SU-DHL-6 (cell line): ENCODE measurements at regions not wholly inside any gene's neighbourhood (a gene's known extent, or its start where the extent isn't known, plus 50 kb on each side); places are given as distances from the start of the nearest gene placed in this dataset.

Experiments used
- H2AFZ ChIP-seq: fragments of 200-600 bp; sonication (generic); 2 replicates; pipeline ENCODE4 v1.6.1; 2014; ENCODE audit warnings: low read depth, mild to moderate bottlenecking, moderate library complexity, mixed read lengths, antibody characterized with exemption, low read length; ENCODE audit not compliant: severe bottlenecking
- H3F3A ChIP-seq: fragments of 200-600 bp; shearing (Covaris generic); 2 replicates; pipeline ENCODE4 v1.6.0; 2016; ENCODE audit warnings: antibody characterized with exemption, mild to moderate bottlenecking; ENCODE audit not compliant: insufficient read depth
- H3K27ac ChIP-seq: fragments of 200-600 bp; sonication (generic); 2 replicates; pipeline ENCODE4 v1.5.1; 2016; ENCODE audit warnings: low read depth, mild to moderate bottlenecking, low read length, moderate library complexity, mixed read lengths
- H3K27me3 ChIP-seq: fragments of 200-600 bp; sonication (generic), shearing (Covaris generic); 2 replicates; pipeline ENCODE4 v1.6.0; 2014; ENCODE audit warnings: mild to moderate bottlenecking, low read length
- H3K36me3 ChIP-seq: fragments of 200-600 bp; sonication (generic); 2 replicates; pipeline ENCODE4 v1.6.1; 2014; ENCODE audit warnings: mild to moderate bottlenecking, low read length, mixed read lengths
- H3K4me2 ChIP-seq: fragments of 300-600, 200-600 bp; shearing (Covaris generic), sonication (generic); 2 replicates; pipeline ENCODE4 v1.6.0; 2014; ENCODE audit warnings: low read length, low read depth, mild to moderate bottlenecking; ENCODE audit not compliant: poor library complexity, severe bottlenecking
- H3K4me3 ChIP-seq: fragments of 200-600 bp; sonication (generic); 2 replicates; pipeline ENCODE4 v1.5.1; 2014; ENCODE audit warnings: antibody characterized with exemption, low read length, mild to moderate bottlenecking, mixed read lengths; ENCODE audit not compliant: insufficient read depth, poor library complexity, severe bottlenecking
- H3K79me2 ChIP-seq: fragments of 200-600 bp; sonication (generic); 2 replicates; pipeline ENCODE4 v1.6.1; 2014; ENCODE audit warnings: mild to moderate bottlenecking, low read length, moderate library complexity; ENCODE audit not compliant: insufficient read depth
- H3K9ac ChIP-seq: fragments of 200-600 bp; sonication (generic); 2 replicates; pipeline ENCODE4 v1.7.0; 2014; ENCODE audit warnings: mild to moderate bottlenecking, low read length
- H3K9me2 ChIP-seq: fragments of 200-600 bp; sonication (generic); replicated peaks from 2 replicates; pipeline ENCODE4 v1.6.1; 2014; ENCODE audit warnings: low read length; ENCODE audit not compliant: insufficient read depth
- H3K9me3 ChIP-seq: fragments of 200-600 bp; sonication (generic); 2 replicates; pipeline ENCODE4 v1.6.1; 2014; ENCODE audit warnings: low read length, mixed read lengths; ENCODE audit not compliant: insufficient read depth
- H4K20me1 ChIP-seq: fragments of 200-600 bp; sonication (generic); 2 replicates; pipeline ENCODE4 v1.6.1; 2014; ENCODE audit warnings: low read depth, mild to moderate bottlenecking, antibody characterized with exemption, low read length, moderate library complexity, mixed read lengths
- EZH2phosphoT487 ChIP-seq: fragments of 200-600 bp; sonication (generic), shearing (Covaris generic); conservative IDR thresholded peaks from 2 replicates; pipeline ENCODE4 v1.6.1; 2018; ENCODE audit warnings: mild to moderate bottlenecking, antibody characterized with exemption, low read length, moderate library complexity, mixed read lengths
- TF ChIP-seq, protein P1 (sequence below): fragments of 200-600 bp; sonication (generic); IDR thresholded peaks from one replicate; pipeline ENCODE4 v1.5.1; 2017; ENCODE audit warnings: antibody characterized with exemption, mild to moderate bottlenecking, low read length, moderate library complexity; ENCODE audit not compliant: insufficient read depth, poor library complexity, severe bottlenecking

DNA sequence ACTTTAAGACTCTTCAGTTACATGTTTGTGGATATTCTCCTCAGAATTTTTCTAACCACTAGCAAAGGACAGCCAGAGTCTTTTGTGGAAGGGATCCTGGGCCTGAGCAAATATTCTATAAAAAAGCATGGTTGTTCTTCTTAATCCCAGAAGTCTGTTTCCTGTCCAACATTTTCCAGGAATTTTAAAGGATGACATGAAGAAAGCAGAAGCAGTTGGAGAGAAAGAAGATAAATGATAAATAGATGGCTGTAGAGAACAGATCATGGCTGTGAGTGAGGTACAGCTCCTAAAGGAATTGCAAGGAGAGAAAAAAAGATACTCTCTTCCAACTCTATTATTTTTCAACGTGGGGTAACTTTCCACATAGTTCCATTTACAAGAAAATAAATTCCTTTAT, 91.8 kb upstream of the STEAP4 start:
- no peaks in the 10 kb centered on the region for H3K79me2 ChIP-seq
- no peak overlapping the region for H2AFZ ChIP-seq
- H4K20me1 ChIP-seq, result no peaks in the 10 kb centered on the region
- H3K4me3 ChIP-seq, result no peak overlapping the region
- no peak overlapping the region for H3K9ac ChIP-seq
- no peaks in the 10 kb centered on the region for H3K9me3 ChIP-seq
- H3K27me3 ChIP-seq, result no peaks in the 10 kb centered on the region
- no peaks in the 10 kb centered on the region for H3F3A ChIP-seq
- H3K27ac ChIP-seq, result no peak overlapping the region
- H3K9me2 ChIP-seq, result no peaks in the 10 kb centered on the region
- TF ChIP-seq, protein P1, sequence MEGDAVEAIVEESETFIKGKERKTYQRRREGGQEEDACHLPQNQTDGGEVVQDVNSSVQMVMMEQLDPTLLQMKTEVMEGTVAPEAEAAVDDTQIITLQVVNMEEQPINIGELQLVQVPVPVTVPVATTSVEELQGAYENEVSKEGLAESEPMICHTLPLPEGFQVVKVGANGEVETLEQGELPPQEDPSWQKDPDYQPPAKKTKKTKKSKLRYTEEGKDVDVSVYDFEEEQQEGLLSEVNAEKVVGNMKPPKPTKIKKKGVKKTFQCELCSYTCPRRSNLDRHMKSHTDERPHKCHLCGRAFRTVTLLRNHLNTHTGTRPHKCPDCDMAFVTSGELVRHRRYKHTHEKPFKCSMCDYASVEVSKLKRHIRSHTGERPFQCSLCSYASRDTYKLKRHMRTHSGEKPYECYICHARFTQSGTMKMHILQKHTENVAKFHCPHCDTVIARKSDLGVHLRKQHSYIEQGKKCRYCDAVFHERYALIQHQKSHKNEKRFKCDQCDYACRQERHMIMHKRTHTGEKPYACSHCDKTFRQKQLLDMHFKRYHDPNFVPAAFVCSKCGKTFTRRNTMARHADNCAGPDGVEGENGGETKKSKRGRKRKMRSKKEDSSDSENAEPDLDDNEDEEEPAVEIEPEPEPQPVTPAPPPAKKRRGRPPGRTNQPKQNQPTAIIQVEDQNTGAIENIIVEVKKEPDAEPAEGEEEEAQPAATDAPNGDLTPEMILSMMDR, result no peak
- no peaks in the 10 kb centered on the region for H3K36me3 ChIP-seq
- H3K4me2 ChIP-seq, result no peak overlapping the region

DNA sequence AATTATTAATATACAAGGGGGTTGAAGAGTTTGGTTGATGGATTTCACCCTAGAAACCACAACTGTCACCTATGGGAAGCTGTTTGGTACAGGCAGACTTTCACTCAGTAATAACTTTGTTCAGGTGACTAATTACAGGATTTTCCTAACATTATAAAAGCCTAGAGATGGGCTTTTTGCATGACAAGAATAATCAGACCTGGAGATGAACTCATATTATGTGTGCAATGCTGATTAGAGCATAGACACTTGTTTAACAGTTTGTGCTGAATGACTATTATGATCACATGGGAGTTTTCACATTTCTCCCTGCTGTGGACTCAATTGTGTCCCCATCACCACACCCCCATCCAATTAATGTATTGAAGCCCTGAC, 90.2 kb upstream of the STEAP4 start:
- H3K27me3 ChIP-seq, result no peaks in the 10 kb centered on the region
- H3K9ac ChIP-seq, result no peak overlapping the region
- no peaks in the 10 kb centered on the region for H3F3A ChIP-seq
- H3K4me3 ChIP-seq, result no peak overlapping the region
- no peaks in the 10 kb centered on the region for H3K36me3 ChIP-seq
- H3K9me2 ChIP-seq, result no peaks in the 10 kb centered on the region
- H2AFZ ChIP-seq, result no peak overlapping the region
- no peaks in the 10 kb centered on the region for H4K20me1 ChIP-seq
- H3K4me2 ChIP-seq, result no peak overlapping the region
- TF ChIP-seq, protein P1, result no peak
- no peak for TF ChIP-seq EZH2phosphoT487
- no peak overlapping the region for H3K27ac ChIP-seq
- no peaks in the 10 kb centered on the region for H3K79me2 ChIP-seq
- H3K9me3 ChIP-seq, result no peaks in the 10 kb centered on the region

DNA sequence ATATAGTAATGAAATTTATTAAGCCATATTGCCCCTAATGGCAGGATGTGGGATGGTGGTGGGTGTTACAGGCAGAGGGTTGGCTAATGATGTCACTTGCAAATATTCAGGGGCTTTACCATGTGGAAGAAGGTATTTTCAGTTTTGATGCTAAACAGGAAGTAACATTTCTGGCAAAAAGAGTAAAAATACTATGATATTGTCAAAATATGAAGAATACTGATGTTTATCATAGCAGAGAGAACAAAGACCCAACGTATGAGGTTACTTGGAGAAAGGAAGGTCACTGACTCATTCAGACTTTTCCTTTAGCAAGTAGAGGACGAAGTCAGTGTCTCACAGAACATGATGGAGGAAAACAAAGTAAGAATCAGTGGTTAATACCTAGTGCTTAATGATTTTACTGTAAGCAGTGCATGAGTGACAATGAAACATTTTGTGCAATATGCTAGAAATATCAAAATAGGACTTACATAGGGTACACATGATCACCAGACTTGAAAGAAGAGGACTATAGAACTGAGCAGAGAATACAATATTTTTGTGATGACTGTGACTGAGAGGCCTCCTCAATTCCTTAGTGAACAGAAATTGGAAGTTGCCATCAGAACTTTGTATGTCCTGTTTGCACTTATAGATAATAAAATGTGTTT, 89.7 kb upstream of the STEAP4 start:
- H3K4me2 ChIP-seq, result no peak overlapping the region
- no peak overlapping the region for H3K4me3 ChIP-seq
- TF ChIP-seq EZH2phosphoT487, result no peak
- TF ChIP-seq, protein P1, result no peak
- no peaks in the 10 kb centered on the region for H3K9me2 ChIP-seq
- no peaks in the 10 kb centered on the region for H4K20me1 ChIP-seq
- no peaks in the 10 kb centered on the region for H3K36me3 ChIP-seq
- H2AFZ ChIP-seq, result no peak overlapping the region
- H3K27ac ChIP-seq, result no peak overlapping the region
- no peaks in the 10 kb centered on the region for H3K27me3 ChIP-seq
- no peaks in the 10 kb centered on the region for H3K79me2 ChIP-seq
- no peak overlapping the region for H3K9ac ChIP-seq
- H3K9me3 ChIP-seq, result no peaks in the 10 kb centered on the region
- no peaks in the 10 kb centered on the region for H3F3A ChIP-seq
